AG08396 (cell line): ENCODE measurements at regions not wholly inside any gene's neighbourhood (a gene's known extent, or its start where the extent isn't known, plus 50 kb on each side); places are given as distances from the start of the nearest gene placed in this dataset.
A peak's percentile ranks its signal among the peaks of the same experiment; 100 is the strongest.
"Not testable (repeated sequence)": the region's sequence is repeated elsewhere in the genome, so short reads cannot be mapped to it uniquely, and the experiment has no call there.

Source experiments
- DNase-seq: peaks from one replicate; pipeline ENCODE4 v3.0.0; 2012; ENCODE audit warnings: low spot score, mixed read lengths

- DNase-seq, result no peak
Observed at GRCh38 chr22:44628835-44629234, 73.2 kb upstream of the PRR5 start.

DNA sequence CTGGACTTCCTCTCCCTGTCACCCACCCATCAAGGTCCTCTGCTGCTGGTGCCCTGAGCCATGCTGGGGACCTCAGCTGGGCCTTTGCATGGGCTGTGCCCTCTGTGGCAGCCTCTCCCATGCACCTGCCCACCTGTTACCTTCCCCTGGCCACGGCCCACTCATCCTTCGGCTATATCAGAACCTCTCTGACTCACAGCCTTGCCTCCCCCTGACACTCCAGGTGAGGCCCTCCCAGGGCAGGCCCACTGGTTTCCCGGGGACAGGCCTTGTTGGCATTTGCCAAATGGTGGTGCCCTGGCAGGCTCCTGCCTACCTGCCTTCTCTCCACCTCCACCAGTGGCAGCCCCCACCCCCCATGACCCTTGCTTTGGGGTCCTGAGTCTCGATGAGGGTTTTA is 73.7 kb upstream of the PRR5 start:
- DNase-seq, result no peak

DNA sequence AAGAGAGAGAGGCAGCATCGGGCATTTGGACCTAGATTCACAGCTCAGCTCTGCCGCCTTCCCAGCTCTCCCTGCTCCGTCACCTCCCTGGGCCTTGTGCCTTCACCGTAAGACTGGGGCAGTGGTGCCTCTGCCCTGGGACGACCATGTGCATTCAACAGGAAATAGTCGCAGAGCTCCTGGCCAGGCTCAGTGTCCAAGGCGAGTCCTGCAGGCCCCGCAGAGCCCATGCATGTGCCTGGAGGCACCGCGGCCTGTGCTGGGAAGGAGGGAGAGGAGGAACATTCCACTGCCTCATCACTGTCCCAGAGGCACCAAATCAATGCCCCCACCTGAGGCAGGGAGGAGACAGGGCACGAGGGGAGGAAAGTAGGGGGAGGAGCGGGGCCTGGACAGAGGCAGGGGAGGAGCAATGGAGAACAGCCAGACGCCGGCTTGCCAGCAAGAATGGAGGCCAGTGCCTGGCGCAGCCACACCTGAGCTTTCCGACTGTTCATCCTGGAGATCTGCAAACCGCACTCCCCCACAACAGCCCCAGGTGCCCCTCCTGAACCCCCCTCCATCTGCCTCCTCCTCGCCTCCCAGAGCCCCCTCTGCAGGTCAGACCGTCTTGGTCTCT is 74.4 kb upstream of the PRR5 start:
- no peak for DNase-seq

DNA sequence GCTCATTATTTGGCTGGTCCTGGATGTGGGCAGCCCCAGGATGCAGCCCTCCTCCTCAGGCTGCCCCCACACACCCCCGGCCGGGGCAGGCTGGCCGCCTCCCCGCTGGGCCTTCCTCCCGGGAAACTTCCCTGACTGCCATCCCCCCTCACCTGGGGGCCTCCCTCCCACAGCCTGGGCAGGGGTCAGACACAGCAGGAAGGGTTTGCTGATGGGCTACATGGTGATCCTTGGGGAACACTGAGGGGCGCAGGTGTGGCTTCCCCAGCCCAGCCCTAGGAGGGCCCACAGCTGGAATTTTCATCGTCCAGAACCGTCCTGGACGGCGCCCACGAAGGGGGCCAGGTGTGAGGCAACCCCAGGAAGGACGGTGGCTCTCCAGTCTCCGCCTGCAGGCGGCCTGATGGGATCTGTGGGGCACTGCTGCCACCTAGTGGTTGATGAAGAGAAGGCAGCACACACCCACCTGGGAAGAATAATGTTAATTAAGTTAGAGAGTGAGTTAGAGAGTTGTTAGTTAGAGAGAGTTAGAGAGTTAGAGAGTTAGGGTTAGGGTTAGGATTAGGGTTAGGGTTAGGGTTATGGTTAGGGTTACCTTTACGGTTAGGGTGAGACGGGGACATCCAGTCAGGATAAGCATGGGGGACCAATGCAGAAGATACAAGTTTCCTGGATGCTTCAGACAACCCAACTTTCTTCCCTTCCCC is 75.9 kb upstream of the PRR5 start:
- DNase-seq, result peak; percentile 86

DNA sequence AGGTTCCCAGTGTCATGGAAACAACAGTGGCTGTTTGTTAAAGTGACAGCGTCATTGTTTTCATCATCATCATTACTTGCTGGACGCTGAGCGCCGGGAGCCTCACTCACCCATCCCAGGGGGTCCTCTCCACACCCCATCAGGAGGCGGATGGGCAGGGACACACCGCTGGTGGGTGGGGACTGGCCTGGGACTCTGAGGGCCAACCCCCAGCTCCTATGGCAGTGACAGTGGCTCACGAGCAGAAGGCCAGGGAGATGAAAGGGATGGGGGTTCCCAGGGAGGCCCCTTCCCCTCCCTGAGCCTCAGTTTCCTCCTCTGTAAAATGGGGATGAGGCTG is 76.6 kb upstream of the PRR5 start:
- no peak for DNase-seq

DNA sequence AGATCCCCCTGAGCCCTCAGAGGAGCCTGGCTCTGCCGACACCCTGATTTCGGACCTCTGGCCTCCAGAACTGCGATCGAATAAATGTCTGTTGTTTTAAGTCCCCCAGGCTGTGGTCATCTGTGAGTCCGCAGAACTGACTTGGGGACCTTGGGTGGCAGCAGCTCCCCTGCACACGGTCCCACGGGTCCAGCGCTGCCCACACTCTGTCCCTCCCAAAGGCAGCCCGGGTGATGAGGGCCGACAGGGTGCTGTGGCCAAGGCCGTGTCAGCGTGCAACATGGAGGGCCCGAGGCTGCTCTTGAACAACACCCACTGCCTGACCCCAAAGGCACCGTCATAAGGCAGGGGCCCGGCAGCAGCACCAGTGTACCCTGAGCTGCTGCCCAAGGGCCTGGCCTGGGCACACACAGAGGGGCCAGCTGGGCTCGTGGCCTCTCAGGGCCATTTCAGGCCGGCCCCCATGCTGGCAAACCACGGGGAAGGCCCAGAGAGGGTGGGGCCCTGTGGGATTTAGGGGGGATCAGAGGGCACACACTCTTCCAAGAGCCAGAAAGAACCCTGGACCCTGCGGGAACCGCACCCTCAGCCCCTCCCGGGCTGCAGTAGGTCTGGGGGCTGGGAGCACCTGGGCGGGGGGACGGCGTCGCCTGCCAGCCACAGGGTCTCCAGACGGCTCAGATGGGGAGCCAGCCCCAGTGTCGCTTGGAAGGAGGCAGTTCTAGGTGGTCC is 77.1 kb upstream of the PRR5 start:
- DNase-seq, result no peak

- DNase-seq, result peak; percentile 46
Observed at GRCh38 chr22:44623771-44624510, 78.1 kb upstream of the PRR5 start.

DNA sequence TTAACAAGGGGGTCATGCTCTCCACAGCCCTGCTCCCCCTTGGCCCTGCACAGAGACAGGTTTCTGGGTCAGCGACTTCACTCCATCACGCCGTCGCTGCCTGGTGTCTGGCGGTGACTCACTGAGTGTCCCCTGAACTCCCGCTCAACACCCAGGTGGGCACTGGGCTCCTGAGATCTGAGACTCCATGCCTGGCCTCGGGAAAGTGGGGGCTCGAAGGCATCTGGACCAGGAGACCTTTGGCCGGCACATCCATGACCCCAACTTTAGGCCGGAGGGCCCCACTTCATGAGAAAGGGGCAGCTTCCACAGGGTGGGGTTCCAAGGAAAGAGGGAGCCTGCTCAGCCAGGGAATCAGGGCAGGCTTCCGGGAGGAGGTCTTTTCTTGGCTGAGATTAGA is 79.3 kb upstream of the PRR5 start:
- DNase-seq, result no peak

- no peak for DNase-seq
Observed at GRCh38 chr22:44622147-44622427, 79.9 kb upstream of the PRR5 start.

GRCh38 chr22:44621401-44622146 is 80.4 kb upstream of the PRR5 start:
- no peak for DNase-seq

- DNase-seq, result no peak
Observed at GRCh38 chr22:44620841-44621257, 81.2 kb upstream of the PRR5 start.

GRCh38 chr22:44620129-44620840 is 81.7 kb upstream of the PRR5 start:
- peak; percentile 71 for DNase-seq

- DNase-seq, result not testable (repeated sequence)
Observed at GRCh38 chr22:44619560-44620128, 82.4 kb upstream of the PRR5 start.

GRCh38 chr22:44618910-44619309 is 83.1 kb upstream of the PRR5 start:
- DNase-seq, result not testable (repeated sequence)

DNA sequence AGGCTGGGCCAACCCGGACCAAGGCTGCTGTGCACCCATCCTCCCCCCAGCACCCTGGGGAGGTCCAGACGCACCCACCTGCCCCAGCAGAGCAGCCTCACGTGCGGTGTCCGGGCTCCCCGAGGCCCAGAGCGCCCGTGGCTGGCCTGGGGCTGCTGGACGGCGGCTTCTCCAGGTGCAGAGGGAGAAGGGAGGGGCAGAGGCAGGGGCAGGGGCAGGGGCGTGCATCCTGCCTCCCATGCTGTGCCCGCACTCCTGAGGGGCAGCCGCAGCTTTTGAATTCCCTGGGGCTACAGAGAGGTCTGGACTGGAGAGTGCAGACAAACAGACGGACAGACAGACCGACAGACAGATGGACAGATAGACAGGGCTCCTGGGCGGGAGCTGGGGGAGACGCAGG is 83.6 kb upstream of the PRR5 start:
- no peak for DNase-seq

DNA sequence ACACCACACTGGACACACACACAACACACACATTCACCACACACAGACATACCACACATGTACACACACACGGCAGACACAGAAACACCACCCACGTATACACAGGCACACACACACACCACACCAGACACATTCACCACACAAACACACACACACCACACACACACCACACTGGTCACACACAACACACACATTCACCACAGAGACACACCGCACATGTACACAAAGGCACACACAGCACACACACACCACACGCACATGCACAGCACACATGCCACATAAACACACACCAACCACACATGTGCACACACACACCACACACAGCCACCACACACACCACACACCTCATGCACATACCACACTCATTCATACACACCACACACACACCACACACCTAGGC is 84.2 kb upstream of the PRR5 start:
- no peak for DNase-seq

DNA sequence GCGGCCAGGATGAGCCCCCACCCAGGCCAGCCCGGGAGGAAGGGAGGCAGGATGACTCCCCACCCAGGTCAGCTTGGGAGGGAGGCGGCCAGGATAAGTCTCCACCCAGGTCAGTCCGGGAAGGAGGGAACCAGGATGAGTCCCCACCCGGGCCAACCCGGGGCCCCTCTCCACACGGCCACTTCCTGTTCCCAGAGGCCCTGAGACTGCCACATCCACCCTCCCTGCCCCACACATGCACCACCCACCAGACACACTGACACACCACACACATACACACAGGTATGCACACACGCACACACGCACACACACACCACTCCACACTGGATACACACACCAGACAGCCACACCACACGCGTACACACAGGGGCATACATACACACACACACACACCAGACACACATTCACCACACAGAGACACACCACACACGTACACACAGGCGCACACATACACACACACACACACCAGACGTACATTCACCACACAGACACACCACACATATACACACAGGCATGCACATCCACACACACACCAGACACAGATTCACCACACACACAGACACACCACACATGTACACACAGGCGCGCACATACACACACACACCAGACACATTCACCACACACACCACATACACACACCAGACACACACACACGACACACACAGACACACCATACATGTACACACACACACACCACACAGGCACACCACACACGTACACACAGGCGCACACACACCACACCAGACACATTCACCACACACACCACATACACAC is 84.9 kb upstream of the PRR5 start:
- no peak for DNase-seq

DNA sequence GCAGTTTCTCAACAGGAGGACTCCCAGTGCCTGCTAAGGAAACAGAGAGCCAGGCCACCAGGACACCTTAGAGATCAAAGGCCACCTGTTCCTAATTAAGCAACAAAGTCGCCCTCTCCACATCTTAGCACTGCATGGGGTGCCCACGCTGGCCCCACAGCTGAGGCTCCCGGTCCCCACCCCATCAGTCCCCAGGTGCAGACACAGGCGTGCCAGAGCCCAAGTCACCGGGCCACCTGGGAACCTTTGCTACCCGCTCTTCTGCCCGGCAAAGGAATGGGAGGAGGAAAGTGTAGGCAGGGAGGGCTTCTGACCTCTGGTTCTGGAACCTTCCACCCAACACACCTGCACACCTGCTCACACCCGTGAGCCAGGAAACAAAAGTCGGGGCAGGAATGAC is 85.5 kb upstream of the PRR5 start:
- DNase-seq, result no peak

- DNase-seq, result no peak
Observed at GRCh38 chr22:44615602-44616180, 86.3 kb upstream of the PRR5 start.

- no peak for DNase-seq
Observed at GRCh38 chr22:44615146-44615545, 86.9 kb upstream of the PRR5 start.
